Endothelial cell of umbilical vein (primary cell): ENCODE measurements at regions not wholly inside any gene's neighbourhood (a gene's known extent, or its start where the extent isn't known, plus 50 kb on each side); places are given as distances from the start of the nearest gene placed in this dataset.

Source experiments
- BruUV-seq: library from RNA; stranded (reverse); fragments of 400-500 nt; replicated peaks from 2 replicates; lab custom pipeline; 2021; lab: Mats Ljungman, UMichigan
- CTCF ChIA-PET: fragments of 300-600, 350-600 bp; sonication (Branson Sonifier 250); formaldehyde crosslinking; loops from one replicate; lab custom pipeline; 2021; ENCODE audit warnings: antibody characterized with exemption, inconsistent platforms; lab: Charles Lee
- POLR2A ChIA-PET: fragments of 300-600, 350-600 bp; sonication (Branson Sonifier 250); formaldehyde crosslinking; loops from one replicate; lab custom pipeline; 2021; ENCODE audit warnings: antibody characterized with exemption, inconsistent platforms; lab: Charles Lee
- DNase-seq: peaks from one replicate; pipeline ENCODE4 v3.0.0-alpha.2; 2011; ENCODE audit warnings: low read depth, low spot score
- FAIRE-seq: peaks from 2 replicates; lab custom pipeline; 2011; peaks lifted over from hg19 to GRCh38; lab: Jason Lieb, UNC
- H2AFZ ChIP-seq: 2 replicates; pipeline ENCODE4 v1.6.0; 2012; ENCODE audit warnings: low read depth, low read length, control low read depth, inconsistent platforms
- H3K27ac ChIP-seq: 2 replicates; pipeline ENCODE4 v1.5.1; 2011; ENCODE audit warnings: low read depth, mild to moderate bottlenecking, control low read depth, low read length, moderate library complexity; ENCODE audit not compliant: insufficient read depth
- H3K27me3 ChIP-seq, 2 experiments: 2 replicates each; pipeline versions ENCODE4 v1.6.0 to v1.6.1; 2011; ENCODE audit warnings: low read length in 2 of 2, mixed read lengths in 1 of 2; ENCODE audit not compliant: control insufficient read depth in 2 of 2, insufficient read depth in 2 of 2
- H3K36me3 ChIP-seq, 2 experiments: 2 replicates in 1 of 2; 3 replicates in 1 of 2; pipeline ENCODE4 v1.5.1; 2011; ENCODE audit warnings: low read length in 2 of 2, mild to moderate bottlenecking in 1 of 2, moderate library complexity in 1 of 2; ENCODE audit not compliant: control insufficient read depth in 2 of 2, insufficient read depth in 2 of 2; ENCODE audit errors: extremely low read depth in 1 of 2
- H3K4me1 ChIP-seq: 3 replicates; pipeline ENCODE4 v1.5.1; 2011; ENCODE audit warnings: mild to moderate bottlenecking, low read length; ENCODE audit not compliant: control insufficient read depth, insufficient read depth; ENCODE audit errors: extremely low read depth
- H3K4me2 ChIP-seq: 2 replicates; pipeline ENCODE4 v1.6.1; 2011; ENCODE audit warnings: low read length, control low read depth, mixed read lengths; ENCODE audit not compliant: insufficient read depth
- H3K4me3 ChIP-seq, 3 experiments: fragments of 200-600 bp in 1 of 3; sonication (generic), shearing (Covaris generic) in 1 of 3; replicated peaks in 1 of 3; 2 replicates each; pipeline ENCODE4 v1.5.1; 2011 to 2016; ENCODE audit warnings: control low read depth in 3 of 3, low read length in 3 of 3, mild to moderate bottlenecking in 2 of 3, inconsistent platforms in 1 of 3, low read depth in 1 of 3, moderate library complexity in 1 of 3; ENCODE audit not compliant: insufficient read depth in 1 of 3
- H3K79me2 ChIP-seq: 2 replicates; pipeline ENCODE4 v1.6.0; 2012; ENCODE audit warnings: low read length, inconsistent platforms; ENCODE audit not compliant: control insufficient read depth, insufficient read depth
- H3K9ac ChIP-seq: replicated peaks from 2 replicates; pipeline ENCODE3; 2011; ENCODE audit warnings: low read length, control low read depth; ENCODE audit not compliant: insufficient read depth; ENCODE audit errors: extremely low read depth
- H3K9me1 ChIP-seq: replicated peaks from 3 replicates; pipeline ENCODE4 v1.6.0; 2011; ENCODE audit warnings: mild to moderate bottlenecking, low read length; ENCODE audit not compliant: control insufficient read depth, insufficient read depth; ENCODE audit errors: extremely low read depth
- H3K9me3 ChIP-seq: replicated peaks from 2 replicates; pipeline ENCODE4 v1.5.1; 2012; ENCODE audit warnings: low read length, inconsistent platforms; ENCODE audit not compliant: control insufficient read depth, insufficient read depth
- H4K20me1 ChIP-seq: replicated peaks from 2 replicates; pipeline ENCODE3; 2011; ENCODE audit warnings: mild to moderate bottlenecking, low read length; ENCODE audit not compliant: control insufficient read depth, insufficient read depth; ENCODE audit errors: extremely low read depth
- GATA2 ChIP-seq: IDR thresholded peaks from 2 replicates; pipeline ENCODE4 v1.7.0; 2011; ENCODE audit warnings: low read depth, mild to moderate bottlenecking, moderate library complexity, mixed read lengths, low read length; ENCODE audit not compliant: insufficient read length, insufficient read depth
- JUN ChIP-seq: IDR thresholded peaks from 2 replicates; pipeline ENCODE4 v1.6.1; 2011; ENCODE audit warnings: borderline replicate concordance, low read depth; ENCODE audit not compliant: insufficient read length, insufficient read depth
- POLR2A ChIP-seq: IDR thresholded peaks from 2 replicates; pipeline ENCODE4 v1.6.1; 2012; ENCODE audit warnings: low read depth, mild to moderate bottlenecking, control low read depth, low read length
- POLR2AphosphoS5 ChIP-seq: IDR thresholded peaks from 2 replicates; pipeline ENCODE4 v1.6.1; 2012; ENCODE audit warnings: low read depth, mild to moderate bottlenecking, control low read depth, low read length, moderate library complexity; ENCODE audit not compliant: insufficient read depth
- dilution Hi-C: fragments of 300-500 bp; cut with MboI; formaldehyde crosslinking; loops from one replicate; pipeline ENCODE4 v1.15.0; 2019; ENCODE audit warnings: low sequenced_read_pairs; ENCODE audit not compliant: extremely low pct_ligation_motif_present
- intact Hi-C: fragments of 100-400 bp; cut with micrococcal nuclease; formaldehyde crosslinking; loops from one replicate; pipeline ENCODE4 v1.10.0; 2022
- TF ChIP-seq, protein P1 (sequence below): IDR thresholded peaks from 2 replicates; pipeline ENCODE4 v1.6.1; 2011; ENCODE audit not compliant: insufficient read depth, insufficient read length
- TF ChIP-seq, protein P2 (sequence below), 2 donors: IDR thresholded peaks; 1 replicate in 1 of 2; 2 replicates in 1 of 2; pipeline ENCODE4 v1.5.1; 2011; ENCODE audit warnings: low read length in 2 of 2, mild to moderate bottlenecking in 2 of 2, moderate library complexity in 2 of 2, control low read depth in 1 of 2, inconsistent platforms in 1 of 2, low read depth in 1 of 2; ENCODE audit not compliant: insufficient read depth in 1 of 2; ENCODE audit errors: extremely low read depth in 1 of 2

DNA sequence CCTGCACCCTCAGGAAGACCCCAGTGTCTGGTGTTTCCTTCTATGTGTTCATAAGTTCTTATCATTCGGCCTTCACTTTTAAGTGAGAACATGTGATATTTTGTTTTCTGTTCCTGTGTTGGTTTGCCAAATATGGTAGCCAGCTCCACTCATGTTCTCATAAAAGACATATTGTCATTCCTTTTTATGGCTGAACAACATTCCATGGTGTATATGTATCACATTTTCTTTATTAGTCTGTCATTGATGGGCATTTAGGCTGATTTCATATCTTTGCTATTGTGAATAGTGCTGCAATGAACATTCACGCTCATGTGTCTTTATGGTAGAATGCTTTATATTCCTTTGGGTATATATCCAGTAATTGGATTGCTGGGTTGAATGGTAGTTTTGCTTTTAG, 645.1 kb downstream of the SLC16A7 start:
- Histone ChIP-seq H3K4me3 (no peak overlapping the region), H3K9ac (no peak overlapping the region), H3K9me1 (no peaks in the 10 kb centered on the region), H3K9me3 (no peaks in the 10 kb centered on the region), H3K4me1 (no peaks in the 10 kb centered on the region), H3K27ac (no peak overlapping the region), H2AFZ (no peak overlapping the region), H3K79me2 (no peaks in the 10 kb centered on the region), H3K36me3 (no peaks in the 10 kb centered on the region), H4K20me1 (no peaks in the 10 kb centered on the region), H3K4me2 (no peak overlapping the region), H3K27me3 (no peaks in the 10 kb centered on the region)
- ChIA-PET CTCF (interaction anchor here (3.1 kb wide), 1 partner anchor 17 kb away, joined by 8 read pairs; no protein-coding TSS in a partner anchor), POLR2A (no interaction called here)
- FAIRE-seq: no peak
- TF ChIP-seq GATA2 (no peak), POLR2A (no peak), POLR2AphosphoS5 (no peak), JUN (no peak)
- TF ChIP-seq, protein P1, sequence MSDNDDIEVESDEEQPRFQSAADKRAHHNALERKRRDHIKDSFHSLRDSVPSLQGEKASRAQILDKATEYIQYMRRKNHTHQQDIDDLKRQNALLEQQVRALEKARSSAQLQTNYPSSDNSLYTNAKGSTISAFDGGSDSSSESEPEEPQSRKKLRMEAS: no peak
- TF ChIP-seq, protein P2, sequence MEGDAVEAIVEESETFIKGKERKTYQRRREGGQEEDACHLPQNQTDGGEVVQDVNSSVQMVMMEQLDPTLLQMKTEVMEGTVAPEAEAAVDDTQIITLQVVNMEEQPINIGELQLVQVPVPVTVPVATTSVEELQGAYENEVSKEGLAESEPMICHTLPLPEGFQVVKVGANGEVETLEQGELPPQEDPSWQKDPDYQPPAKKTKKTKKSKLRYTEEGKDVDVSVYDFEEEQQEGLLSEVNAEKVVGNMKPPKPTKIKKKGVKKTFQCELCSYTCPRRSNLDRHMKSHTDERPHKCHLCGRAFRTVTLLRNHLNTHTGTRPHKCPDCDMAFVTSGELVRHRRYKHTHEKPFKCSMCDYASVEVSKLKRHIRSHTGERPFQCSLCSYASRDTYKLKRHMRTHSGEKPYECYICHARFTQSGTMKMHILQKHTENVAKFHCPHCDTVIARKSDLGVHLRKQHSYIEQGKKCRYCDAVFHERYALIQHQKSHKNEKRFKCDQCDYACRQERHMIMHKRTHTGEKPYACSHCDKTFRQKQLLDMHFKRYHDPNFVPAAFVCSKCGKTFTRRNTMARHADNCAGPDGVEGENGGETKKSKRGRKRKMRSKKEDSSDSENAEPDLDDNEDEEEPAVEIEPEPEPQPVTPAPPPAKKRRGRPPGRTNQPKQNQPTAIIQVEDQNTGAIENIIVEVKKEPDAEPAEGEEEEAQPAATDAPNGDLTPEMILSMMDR (IDR thresholded peaks at IDR 0.05; ENCODE audit: extremely low read depth in 1 of 2, insufficient read depth in 1 of 2, low read depth in 1 of 2, low read length in 2 of 2): no peak
- no TSS peak for BruUV-seq
- dilution Hi-C loops (no loop called here), intact Hi-C loops (no loop called here)
- no peak for DNase-seq
